ENCODE measurements at regions not wholly inside any gene's neighbourhood (a gene's known extent, or its start where the extent isn't known, plus 50 kb on each side); places are given as distances from the start of the nearest gene placed in this dataset.

GRCh38 chr2:222797871-222798270 lies 63.0 kb upstream of the ACSL3 start:
- no peak for DNase-seq

DNA sequence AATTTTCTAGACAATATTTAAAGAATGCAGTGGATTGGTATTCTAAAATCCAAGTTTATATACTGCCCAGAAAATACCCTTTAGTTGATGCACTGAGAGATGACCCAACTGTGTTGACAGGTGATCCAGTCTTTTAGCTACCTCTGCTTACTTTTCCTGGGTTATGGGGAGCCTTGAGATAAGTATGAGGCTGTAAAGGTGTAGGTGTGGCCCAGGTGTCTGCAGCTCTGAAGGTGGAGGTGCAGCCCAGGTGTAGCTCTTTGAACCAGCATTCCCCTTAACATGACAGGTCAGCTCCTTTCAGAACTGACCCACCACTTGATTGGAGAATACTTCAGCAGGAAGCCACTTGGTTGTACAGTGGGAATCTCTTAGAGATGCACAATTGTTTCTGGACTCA lies 62.3 kb upstream of the ACSL3 start:
- DNase-seq, result no peak

DNA sequence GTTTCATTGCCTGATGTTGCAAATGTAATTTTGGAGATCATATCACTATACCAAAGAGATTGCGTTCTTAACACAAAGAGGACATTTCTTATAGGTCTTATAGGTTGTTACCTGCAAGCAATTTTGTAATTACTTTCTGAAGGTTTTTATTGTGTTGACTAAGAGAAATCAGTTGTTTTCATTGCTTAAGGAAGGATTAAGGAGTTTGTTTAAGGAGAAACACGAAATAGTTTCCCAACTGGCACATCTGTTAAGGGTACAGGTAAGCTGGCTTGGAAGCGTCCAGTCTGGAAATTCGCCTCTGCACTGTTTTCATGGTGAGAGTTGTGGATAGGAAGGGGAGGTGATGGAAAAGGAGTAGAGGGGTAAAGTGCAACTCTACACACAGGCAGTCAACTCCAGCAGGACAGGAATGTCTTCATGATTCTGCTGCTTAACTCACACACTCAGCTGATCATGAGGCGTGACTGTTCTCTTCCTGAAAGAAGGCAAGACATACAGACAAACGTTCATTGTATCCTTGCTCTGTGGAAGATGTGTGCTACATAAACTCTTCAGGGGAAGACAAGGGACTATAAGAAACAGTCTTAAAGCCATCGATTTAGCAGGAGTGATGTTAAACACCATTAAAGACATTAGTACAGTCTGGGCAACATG lies 61.4 kb upstream of the ACSL3 start:
- no peak for DNase-seq

DNA sequence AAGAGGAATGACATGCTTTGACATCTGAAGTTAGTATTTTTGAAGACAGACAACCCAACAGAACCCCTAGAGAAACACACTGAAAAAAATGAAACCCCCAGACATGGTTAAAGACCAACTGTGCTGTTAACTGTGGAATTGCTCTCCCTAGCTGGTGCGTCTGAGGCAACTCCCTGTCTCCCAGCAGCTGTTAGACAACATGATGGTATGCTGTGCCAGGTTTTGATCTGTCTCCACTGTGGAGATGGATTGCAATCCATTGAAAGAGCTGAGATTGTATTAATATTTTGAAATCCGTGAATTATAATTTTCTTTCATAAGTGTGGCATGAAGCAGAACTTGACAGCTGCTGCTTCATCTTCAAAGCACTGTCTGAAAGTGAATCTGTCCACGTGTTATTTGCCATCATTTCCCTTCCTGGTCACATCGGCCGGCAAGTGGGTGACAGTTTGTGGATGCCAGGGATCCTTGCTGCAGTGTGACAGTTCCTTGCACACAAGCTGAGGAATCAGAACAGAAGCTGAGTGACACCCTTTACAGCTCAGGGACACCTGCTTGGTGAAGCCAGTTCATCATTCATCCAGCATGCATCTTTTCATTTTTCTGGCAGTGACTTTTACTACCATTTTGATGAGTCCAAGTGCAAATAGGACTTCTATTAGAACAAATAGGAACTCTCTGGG lies 58.2 kb upstream of the ACSL3 start:
- no peak for DNase-seq

- DNase-seq, result no peak
Measured at GRCh38 chr2:222804351-222804750, 56.5 kb upstream of the ACSL3 start.

- DNase-seq, result no peak
Measured at GRCh38 chr2:222805591-222806304, 55.1 kb upstream of the ACSL3 start.

DNA sequence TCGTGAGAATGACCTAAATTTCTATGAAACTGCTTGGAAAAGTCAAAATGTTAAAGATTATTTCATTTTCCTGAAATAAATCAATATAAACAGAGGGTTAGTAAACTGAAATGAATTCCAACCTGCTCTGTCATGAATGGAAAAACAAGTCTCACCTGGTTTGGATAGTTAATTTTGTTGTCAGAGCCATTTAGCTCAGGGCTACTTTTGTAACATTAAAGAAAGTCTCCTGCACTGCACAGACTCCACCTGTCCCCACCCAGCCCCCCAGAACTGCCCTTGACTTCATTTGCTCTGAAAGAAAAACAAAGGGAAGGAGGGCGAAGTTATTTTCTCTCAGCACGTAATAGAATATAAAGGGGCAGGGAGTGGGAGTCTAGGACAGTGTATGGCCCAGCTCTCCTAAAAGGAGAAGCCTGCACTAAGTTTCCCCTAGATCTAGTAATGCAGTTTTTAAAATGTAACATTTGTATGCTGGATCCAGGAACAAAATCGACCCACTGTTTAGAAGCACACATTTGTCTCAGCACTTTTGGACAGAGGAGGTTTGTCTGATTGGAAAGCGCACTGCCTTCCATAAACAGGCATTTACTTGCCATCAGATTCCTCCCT lies 54.2 kb upstream of the ACSL3 start:
- no peak for DNase-seq

DNA sequence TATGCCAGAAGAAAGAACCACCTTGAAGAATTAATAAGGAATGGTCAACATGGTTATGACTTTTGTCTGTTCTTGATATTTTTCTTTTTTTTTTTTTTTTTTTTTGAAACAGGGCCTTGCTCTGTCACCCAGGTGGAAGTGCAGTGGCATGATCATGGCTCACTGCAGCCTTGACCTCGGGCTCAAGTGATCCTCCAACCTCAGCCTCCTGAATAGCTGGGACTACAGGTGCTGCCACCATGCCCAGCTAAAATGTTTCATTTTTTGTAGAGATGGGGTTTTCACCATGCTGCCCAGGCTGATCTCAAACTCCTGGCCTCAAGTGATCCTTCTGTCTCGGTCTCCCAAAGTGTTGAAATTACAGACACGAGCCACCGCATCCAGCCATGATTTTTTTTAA lies 53.4 kb upstream of the ACSL3 start:
- DNase-seq, result no peak

GRCh38 chr2:222809582-222809981 lies 51.3 kb upstream of the ACSL3 start:
- DNase-seq, result no peak

GRCh38 chr2:222810044-222810443 lies 50.8 kb upstream of the ACSL3 start:
- no peak for DNase-seq
